Neuronal stem cell (in vitro differentiated cells): ENCODE measurements at regions not wholly inside any gene's neighbourhood (a gene's known extent, or its start where the extent isn't known, plus 50 kb on each side); places are given as distances from the start of the nearest gene placed in this dataset.

ENCODE experiments used
- DNase-seq: peaks from one replicate; pipeline ENCODE4 v3.0.0-alpha.2; 2013; ENCODE audit warnings: low spot score
- H2AFZ ChIP-seq: one replicate; pipeline ENCODE4 v1.6.1; 2013; ENCODE audit warnings: mild to moderate bottlenecking, low read length, inconsistent platforms
- H2AK5ac ChIP-seq: 2 replicates; pipeline ENCODE4 v1.6.1; 2013; ENCODE audit warnings: low read depth, mild to moderate bottlenecking, inconsistent platforms, low read length, moderate library complexity, mixed read lengths
- H2BK120ac ChIP-seq: 2 replicates; pipeline ENCODE4 v1.6.1; 2013; ENCODE audit warnings: low read depth, mild to moderate bottlenecking, inconsistent platforms, low read length, moderate library complexity, mixed read lengths
- H2BK12ac ChIP-seq: one replicate; pipeline ENCODE4 v1.6.1; 2013; ENCODE audit warnings: low read length, inconsistent platforms
- H2BK15ac ChIP-seq: 2 replicates; pipeline ENCODE4 v1.6.1; 2013; ENCODE audit warnings: mild to moderate bottlenecking, low read length, inconsistent platforms, mixed read lengths
- H2BK5ac ChIP-seq: one replicate; pipeline ENCODE4 v1.6.1; 2013; ENCODE audit warnings: inconsistent platforms, mild to moderate bottlenecking, low read length, moderate library complexity
- H3K14ac ChIP-seq: one replicate; pipeline ENCODE4 v1.6.1; 2013; ENCODE audit warnings: low read length, inconsistent platforms
- H3K18ac ChIP-seq: 2 replicates; pipeline ENCODE4 v1.6.1; 2013; ENCODE audit warnings: low read length, inconsistent platforms
- H3K23ac ChIP-seq: 2 replicates; pipeline ENCODE4 v1.6.1; 2013; ENCODE audit warnings: low read depth, mild to moderate bottlenecking, mixed read lengths, low read length, inconsistent platforms; ENCODE audit not compliant: poor library complexity
- H3K27ac ChIP-seq: replicated peaks from 3 replicates; pipeline ENCODE4 v1.5.1; 2013; ENCODE audit warnings: low read length, inconsistent platforms
- H3K27me3 ChIP-seq, 3 experiments: 2 replicates each; pipeline ENCODE4 v1.6.1; 2013; ENCODE audit warnings: low read length in 3 of 3, mild to moderate bottlenecking in 2 of 3, inconsistent platforms in 1 of 3, low read depth in 1 of 3, mixed read lengths in 1 of 3, moderate library complexity in 1 of 3; ENCODE audit not compliant: control insufficient read depth in 3 of 3, insufficient read depth in 3 of 3
- H3K36me3 ChIP-seq, 2 donors: replicated peaks in 1 of 2; 2 replicates each; pipeline ENCODE4 v1.6.1; 2013; ENCODE audit warnings: low read length in 2 of 2; ENCODE audit not compliant: control insufficient read depth in 2 of 2, insufficient read depth in 2 of 2
- H3K4ac ChIP-seq: 2 replicates; pipeline ENCODE4 v1.6.1; 2013; ENCODE audit warnings: inconsistent platforms, mild to moderate bottlenecking, low read length, moderate library complexity
- H3K4me1 ChIP-seq, 2 donors: 1 replicate in 1 of 2; 2 replicates in 1 of 2; pipeline ENCODE4 v1.6.1; 2013; ENCODE audit warnings: low read length in 2 of 2, low read depth in 1 of 2; ENCODE audit not compliant: control insufficient read depth in 2 of 2, insufficient read depth in 1 of 2
- H3K4me2 ChIP-seq: one replicate; pipeline ENCODE4 v1.6.1; 2013; ENCODE audit warnings: mild to moderate bottlenecking, low read length, inconsistent platforms; ENCODE audit not compliant: insufficient read depth, poor library complexity, severe bottlenecking
- H3K4me3 ChIP-seq, 2 donors: 2 replicates each; pipeline ENCODE4 v1.5.1; 2013; ENCODE audit warnings: low read length in 2 of 2, mild to moderate bottlenecking in 2 of 2, inconsistent platforms in 1 of 2, moderate library complexity in 1 of 2
- H3K79me1 ChIP-seq: one replicate; pipeline ENCODE4 v1.6.1; 2013; ENCODE audit warnings: low read depth, mild to moderate bottlenecking, inconsistent platforms, low read length, moderate library complexity
- H3K9ac ChIP-seq: one replicate; pipeline ENCODE4 v1.6.1; 2013; ENCODE audit warnings: mild to moderate bottlenecking, low read depth, low read length, inconsistent platforms; ENCODE audit not compliant: poor library complexity
- H3K9me3 ChIP-seq, 2 donors: replicated peaks in 1 of 2; 2 replicates each; pipeline versions ENCODE3 to v1.6.1; 2013; ENCODE audit warnings: low read length in 2 of 2, mild to moderate bottlenecking in 2 of 2, inconsistent platforms in 1 of 2, low read depth in 1 of 2, mixed read lengths in 1 of 2, moderate library complexity in 1 of 2; ENCODE audit not compliant: control insufficient read depth in 2 of 2, insufficient read depth in 1 of 2
- H4K8ac ChIP-seq: one replicate; pipeline ENCODE4 v1.6.1; 2013; ENCODE audit warnings: low read depth, mild to moderate bottlenecking, inconsistent platforms, low read length, moderate library complexity
- H4K91ac ChIP-seq: one replicate; pipeline ENCODE4 v1.6.1; 2013; ENCODE audit warnings: low read length, low read depth, mild to moderate bottlenecking, inconsistent platforms; ENCODE audit not compliant: poor library complexity
- WGBS, 2 donors: extraction: QIAGEN DNeasy Blood & Tissue Kit; methylation state at CpG; one replicate each; pipeline ENCODE4 v1.1.7; 2013; ENCODE audit warnings: missing lambda C conversion rate in 2 of 2, mixed read lengths in 1 of 2; ENCODE audit not compliant: insufficient read length in 2 of 2, insufficient replicate concordance in 1 of 2; ENCODE audit errors: extremely low coverage in 2 of 2; 5-methylcytosine and 5-hydroxymethylcytosine counted together

DNA sequence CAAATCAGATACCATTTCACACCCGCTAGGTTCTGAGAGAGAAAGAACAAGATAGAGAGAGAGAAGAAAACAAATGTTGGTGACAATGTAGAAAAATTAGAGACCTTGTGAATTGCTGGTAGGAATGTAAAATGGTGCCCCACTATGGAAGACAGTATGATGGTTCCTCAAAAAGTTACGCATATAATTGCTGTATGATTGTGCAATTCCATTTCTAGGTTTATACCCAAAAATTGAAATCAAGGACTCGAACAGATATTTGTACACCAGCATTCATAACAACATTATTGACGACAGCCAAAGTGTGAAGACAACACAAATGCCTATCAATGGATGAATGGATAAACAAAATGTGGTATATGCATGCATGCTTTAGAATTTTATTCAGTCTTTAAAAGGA, 74.5 kb upstream of the MAP3K1 start:
- no peak overlapping the region for H3K4me2 ChIP-seq
- no peaks in the 10 kb centered on the region for H3K4me1 ChIP-seq
- H3K9me3 ChIP-seq = no peaks in the 10 kb centered on the region
- H2AK5ac ChIP-seq = no peak overlapping the region
- no peak overlapping the region for H3K27ac ChIP-seq
- no peak overlapping the region for H3K23ac ChIP-seq
- H3K36me3 ChIP-seq = no peaks in the 10 kb centered on the region
- no peak overlapping the region for H3K4ac ChIP-seq
- H3K79me1 ChIP-seq = no peaks in the 10 kb centered on the region
- no peak overlapping the region for H2BK12ac ChIP-seq
- H3K18ac ChIP-seq = no peak overlapping the region
- H3K4me3 ChIP-seq = no peak overlapping the region
- no peak overlapping the region for H4K8ac ChIP-seq
- no peak overlapping the region for H3K14ac ChIP-seq
- no peak overlapping the region for H2BK5ac ChIP-seq
- H3K9ac ChIP-seq = no peak overlapping the region
- DNase-seq = no peak
- H2BK15ac ChIP-seq = no peak overlapping the region
- no peak overlapping the region for H2AFZ ChIP-seq
- no peak overlapping the region for H2BK120ac ChIP-seq
- H4K91ac ChIP-seq = no peak overlapping the region
- no peaks in the 10 kb centered on the region for H3K27me3 ChIP-seq
- WGBS, 2 donors = no CpG with 5 or more reads among the region's 4 CpGs

GRCh38 chr5:56739990-56740389, 75.4 kb upstream of the MAP3K1 start:
- WGBS, 2 donors = no CpG with 5 or more reads among the region's 1 CpG

DNA sequence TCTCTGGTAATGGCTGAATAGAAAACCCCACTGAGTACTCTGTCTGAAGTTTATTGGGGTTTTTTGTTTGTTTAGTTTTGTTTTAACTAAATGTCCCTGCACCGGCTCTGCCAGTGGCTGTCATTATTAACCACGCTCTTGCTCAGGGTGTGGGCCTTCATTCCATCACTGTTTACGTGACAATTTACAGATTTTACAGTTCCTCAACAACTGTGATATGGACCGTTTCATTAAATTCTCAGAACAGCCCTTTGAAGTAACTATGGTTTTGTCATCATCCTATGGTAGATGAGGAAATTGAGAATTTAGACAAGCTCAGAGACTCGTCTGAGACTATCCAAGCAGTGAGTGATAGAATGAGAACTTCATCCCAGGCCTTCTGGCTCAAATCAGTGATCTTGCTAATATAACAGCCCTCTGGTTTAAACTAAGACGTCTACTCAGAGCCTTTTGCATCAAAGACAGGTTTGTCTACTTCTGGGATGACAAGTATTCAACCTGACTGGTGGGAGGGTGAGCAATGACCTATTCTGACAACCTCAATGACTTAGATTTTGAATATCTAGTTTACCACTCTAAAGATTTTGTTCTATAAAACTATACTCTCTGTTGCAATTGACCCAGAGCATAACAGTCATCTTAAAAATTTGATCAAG, 77.3 kb upstream of the MAP3K1 start:
- peaks cover 0 to 7% of the 10 kb centered on the region in 2 donors for H3K4me1 ChIP-seq
- H2AK5ac ChIP-seq = no peak overlapping the region
- no peak overlapping the region for H3K27ac ChIP-seq
- no peaks in the 10 kb centered on the region for H3K9me3 ChIP-seq
- no peaks in the 10 kb centered on the region for H3K27me3 ChIP-seq
- no peak overlapping the region for H2BK5ac ChIP-seq
- H3K14ac ChIP-seq = no peak overlapping the region
- H4K8ac ChIP-seq = no peak overlapping the region
- H2BK120ac ChIP-seq = no peak overlapping the region
- no peak overlapping the region for H2AFZ ChIP-seq
- H3K9ac ChIP-seq = no peak overlapping the region
- H3K79me1 ChIP-seq = no peaks in the 10 kb centered on the region
- H3K4me3 ChIP-seq = no peak overlapping the region
- no CpG with 5 or more reads among the region's 6 CpGs for WGBS, 2 donors
- H3K4me2 ChIP-seq = no peak overlapping the region
- H2BK15ac ChIP-seq = no peak overlapping the region
- no peak overlapping the region for H4K91ac ChIP-seq
- H3K23ac ChIP-seq = no peak overlapping the region
- no peak overlapping the region for H3K4ac ChIP-seq
- no peak overlapping the region for H2BK12ac ChIP-seq
- DNase-seq = no peak
- H3K18ac ChIP-seq = no peak overlapping the region
- no peaks in the 10 kb centered on the region for H3K36me3 ChIP-seq

More at GRCh38 chr5:56739990-56740389, 75.4 kb upstream of the MAP3K1 start:
- no peak overlapping the region for H2BK15ac ChIP-seq
- no peak overlapping the region for H2AK5ac ChIP-seq
- H2BK12ac ChIP-seq = no peak overlapping the region
- H3K18ac ChIP-seq = no peak overlapping the region
- no peaks in the 10 kb centered on the region for H3K9me3 ChIP-seq
- H3K4me3 ChIP-seq = no peak overlapping the region
- H3K27ac ChIP-seq = no peak overlapping the region
- no peak overlapping the region for H4K91ac ChIP-seq
- H2AFZ ChIP-seq = no peak overlapping the region
- no peaks in the 10 kb centered on the region for H3K4me1 ChIP-seq
- H3K9ac ChIP-seq = no peak overlapping the region
- H3K4ac ChIP-seq = no peak overlapping the region
- no peak overlapping the region for H2BK120ac ChIP-seq
- no peak overlapping the region for H4K8ac ChIP-seq
- no peaks in the 10 kb centered on the region for H3K27me3 ChIP-seq
- no peak overlapping the region for H3K14ac ChIP-seq
- H3K36me3 ChIP-seq = no peaks in the 10 kb centered on the region
- H3K23ac ChIP-seq = no peak overlapping the region
- H2BK5ac ChIP-seq = no peak overlapping the region
- H3K79me1 ChIP-seq = no peaks in the 10 kb centered on the region
- DNase-seq = no peak
- no peak overlapping the region for H3K4me2 ChIP-seq

GRCh38 chr5:56737002-56737621, 78.2 kb upstream of the MAP3K1 start:
- Histone ChIP-seq H3K27ac (no peak overlapping the region), H3K23ac (no peak overlapping the region), H2AK5ac (no peak overlapping the region), H2BK120ac (no peak overlapping the region), H4K8ac (no peak overlapping the region), H3K36me3 (no peaks in the 10 kb centered on the region), H2BK5ac (no peak overlapping the region), H2BK12ac (no peak overlapping the region), H4K91ac (no peak overlapping the region), H3K79me1 (no peaks in the 10 kb centered on the region), H3K4me3 (no peak overlapping the region), H3K18ac (no peak overlapping the region), H3K9me3 (no peaks in the 10 kb centered on the region), H3K4ac (no peak overlapping the region), H3K27me3 (no peaks in the 10 kb centered on the region), H2BK15ac (no peak overlapping the region), H2AFZ (no peak overlapping the region), H3K9ac (no peak overlapping the region), H3K4me1 (peaks cover 0 to 9% of the 10 kb centered on the region in 2 donors), H3K14ac (no peak overlapping the region), H3K4me2 (no peak overlapping the region)
- no peak for DNase-seq
- WGBS, 2 donors = no CpG with 5 or more reads among the region's 5 CpGs
